CD14-positive monocyte (primary cell): ENCODE measurements at regions not wholly inside any gene's neighbourhood (a gene's known extent, or its start where the extent isn't known, plus 50 kb on each side); places are given as distances from the start of the nearest gene placed in this dataset.

Source experiments
- DNase-seq, 3 donors: peaks; one replicate each; pipeline ENCODE4 v3.0.0-alpha.2; 2011 to 2022
- H2AFZ ChIP-seq: 2 replicates; pipeline ENCODE4 v1.6.0; 2012; ENCODE audit warnings: mild to moderate bottlenecking, low read depth, low read length, inconsistent platforms; ENCODE audit not compliant: insufficient read depth, poor library complexity, severe bottlenecking
- H3K27ac ChIP-seq, 2 donors: 1 replicate in 1 of 2; 2 replicates in 1 of 2; pipeline ENCODE4 v1.5.1; 2012 to 2013; ENCODE audit warnings: low read length in 2 of 2, control low read depth in 1 of 2, inconsistent platforms in 1 of 2, low read depth in 1 of 2, mild to moderate bottlenecking in 1 of 2
- H3K27me3 ChIP-seq, 2 donors: one replicate each; pipeline versions ENCODE4 v1.6.0 to v1.6.1; 2011 to 2013; ENCODE audit warnings: low read length in 2 of 2; ENCODE audit not compliant: control insufficient read depth in 2 of 2, insufficient read depth in 2 of 2
- H3K36me3 ChIP-seq, 2 donors: replicated peaks in 1 of 2; 1 replicate in 1 of 2; 2 replicates in 1 of 2; pipeline versions ENCODE4 v1.5.1 to v1.6.1; 2012 to 2013; ENCODE audit warnings: low read length in 2 of 2, control low read depth in 1 of 2, inconsistent platforms in 1 of 2, mild to moderate bottlenecking in 1 of 2; ENCODE audit not compliant: insufficient read depth in 2 of 2, control insufficient read depth in 1 of 2
- H3K4me1 ChIP-seq, 2 donors: 1 replicate in 1 of 2; 2 replicates in 1 of 2; pipeline versions ENCODE4 v1.5.1 to v1.6.1; 2012 to 2013; ENCODE audit warnings: low read length in 2 of 2, control low read depth in 1 of 2, inconsistent platforms in 1 of 2, mild to moderate bottlenecking in 1 of 2, moderate library complexity in 1 of 2; ENCODE audit not compliant: insufficient read depth in 2 of 2, control insufficient read depth in 1 of 2
- H3K4me2 ChIP-seq: replicated peaks from 2 replicates; pipeline ENCODE3; 2012; ENCODE audit warnings: low read length, moderate library complexity, mild to moderate bottlenecking; ENCODE audit not compliant: poor library complexity, severe bottlenecking; ENCODE audit errors: extremely low read depth
- H3K4me3 ChIP-seq, 3 experiments: fragments of 200-600 bp in 1 of 3; sonication (generic) in 1 of 3; replicated peaks in 1 of 3; 1 replicate in 2 of 3; 2 replicates in 1 of 3; pipeline ENCODE4 v1.5.1; 2011 to 2013; ENCODE audit warnings: low read length in 3 of 3, mild to moderate bottlenecking in 3 of 3, control low read depth in 2 of 3, low read depth in 2 of 3, inconsistent platforms in 1 of 3, moderate library complexity in 1 of 3
- H3K79me2 ChIP-seq: 2 replicates; pipeline ENCODE4 v1.6.0; 2012; ENCODE audit warnings: mild to moderate bottlenecking, control low read depth, inconsistent platforms, low read length, moderate library complexity; ENCODE audit not compliant: insufficient read depth
- H3K9ac ChIP-seq: 2 replicates; pipeline ENCODE4 v1.6.0; 2017; ENCODE audit warnings: low read length, mild to moderate bottlenecking; ENCODE audit not compliant: insufficient read depth, poor library complexity, severe bottlenecking
- H3K9me3 ChIP-seq, 2 donors: replicated peaks in 1 of 2; 1 replicate in 1 of 2; 2 replicates in 1 of 2; pipeline versions ENCODE4 v1.5.1 to v1.6.1; 2012 to 2013; ENCODE audit warnings: low read length in 2 of 2, control low read depth in 1 of 2; ENCODE audit not compliant: control insufficient read depth in 1 of 2, insufficient read depth in 1 of 2
- H4K20me1 ChIP-seq: 2 replicates; pipeline ENCODE4 v1.6.0; 2012; ENCODE audit warnings: mild to moderate bottlenecking, low read length, control low read depth, moderate library complexity; ENCODE audit not compliant: insufficient read depth
- H3K27ac Mint-ChIP-seq, 7 donors: one replicate each; pipeline ENCODE4 v1.8.0; 2020; ENCODE audit warnings: mild to moderate bottlenecking in 7 of 7, mixed read lengths in 7 of 7, moderate library complexity in 6 of 7, inconsistent platforms in 2 of 7
- H3K27me3 Mint-ChIP-seq, 3 donors: one replicate each; pipeline ENCODE4 v1.8.0; 2021 to 2022; ENCODE audit warnings: low read depth in 3 of 3, mild to moderate bottlenecking in 3 of 3, mixed read lengths in 3 of 3, moderate library complexity in 3 of 3, inconsistent platforms in 1 of 3
- H3K36me3 Mint-ChIP-seq, 2 donors: one replicate each; pipeline ENCODE4 v1.8.0; 2020; ENCODE audit warnings: mixed read lengths in 2 of 2, inconsistent platforms in 1 of 2, mild to moderate bottlenecking in 1 of 2
- H3K4me1 Mint-ChIP-seq: one replicate; pipeline ENCODE4 v1.8.0; 2020; ENCODE audit warnings: mild to moderate bottlenecking, mixed read lengths
- H3K4me3 Mint-ChIP-seq, 2 donors: one replicate each; pipeline ENCODE4 v1.8.0; 2020; ENCODE audit warnings: mild to moderate bottlenecking in 2 of 2, mixed read lengths in 2 of 2, moderate library complexity in 1 of 2
- H3K9me3 Mint-ChIP-seq, 7 donors: one replicate each; pipeline ENCODE4 v1.8.0; 2020 to 2022; ENCODE audit warnings: mixed read lengths in 7 of 7, mild to moderate bottlenecking in 6 of 7, moderate library complexity in 6 of 7, inconsistent platforms in 2 of 7
- CTCF ChIP-seq: fragments of 200-600 bp; IDR thresholded peaks from one replicate; pipeline ENCODE4 v1.8.0; 2022; ENCODE audit warnings: antibody characterized with exemption, mild to moderate bottlenecking
- WGBS: methylation state at CpG from one replicate; pipeline ENCODE4 v1.1.5; 2013; ENCODE audit warnings: missing lambda C conversion rate; ENCODE audit not compliant: insufficient coverage; 5-methylcytosine and 5-hydroxymethylcytosine counted together
- intact Hi-C, 2 donors: fragments of 100-400 bp; cut with micrococcal nuclease; formaldehyde crosslinking; loops; one replicate each; pipeline versions ENCODE4 v1.15.0 to v1.15.1; 2023

- Histone ChIP-seq H3K27ac (no peak overlapping the region), H3K36me3 (no peaks in the 10 kb centered on the region), H3K9me3 (no peaks in the 10 kb centered on the region), H3K4me3 (no peak overlapping the region), H4K20me1 (no peaks in the 10 kb centered on the region), H3K4me2 (no peak overlapping the region), H3K9ac (no peak overlapping the region), H3K27me3 (no peaks in the 10 kb centered on the region), H3K79me2 (no peaks in the 10 kb centered on the region), H2AFZ (no peak overlapping the region), H3K4me1 (no peaks in the 10 kb centered on the region)
- Mint-ChIP-seq H3K36me3 (no peaks in the 10 kb centered on the region), H3K4me3 (no peak overlapping the region), H3K27me3 (no peaks in the 10 kb centered on the region), H3K9me3 (peaks cover 0 to 5% (median 1%) of the 10 kb centered on the region in 7 donors), H3K27ac (no peak overlapping the region), H3K4me1 (peaks cover 5% of the 10 kb centered on the region)
- TF ChIP-seq CTCF, result no peak
- no CpG with 5 or more reads among the region's 1 CpG for WGBS
- intact Hi-C loops, result no loop called here
- DNase-seq, result no peak
Observed at GRCh38 chr5:103411711-103412110, 150.9 kb downstream of the NUDT12 start.

GRCh38 chr5:103410172-103410571 is 151.6 kb downstream of the MACIR start:
- Histone ChIP-seq H3K27ac (no peak overlapping the region), H4K20me1 (no peaks in the 10 kb centered on the region), H2AFZ (no peak overlapping the region), H3K4me1 (no peaks in the 10 kb centered on the region), H3K79me2 (no peaks in the 10 kb centered on the region), H3K36me3 (no peaks in the 10 kb centered on the region), H3K4me3 (no peak overlapping the region), H3K9ac (no peak overlapping the region), H3K4me2 (no peak overlapping the region), H3K9me3 (no peaks in the 10 kb centered on the region), H3K27me3 (no peaks in the 10 kb centered on the region)
- WGBS, result 100% methylated on average over 1 of the region's 2 CpGs
- DNase-seq, result no peak
- Mint-ChIP-seq H3K9me3 (peaks cover 0 to 2% (median 0%) of the 10 kb centered on the region in 7 donors), H3K27ac (no peak overlapping the region), H3K36me3 (no peaks in the 10 kb centered on the region), H3K4me3 (no peak overlapping the region), H3K4me1 (peaks cover 5% of the 10 kb centered on the region), H3K27me3 (no peaks in the 10 kb centered on the region)
- no peak for TF ChIP-seq CTCF
- intact Hi-C loops, result no loop called here
